Upper lobe of left lung (tissue), 6 donors: ENCODE measurements at regions not wholly inside any gene's neighbourhood (a gene's known extent, or its start where the extent isn't known, plus 50 kb on each side); places are given as distances from the start of the nearest gene placed in this dataset.
A peak's percentile ranks its signal among the peaks of the same experiment; 100 is the strongest.

Experiments used
- ATAC-seq, 2 donors: fragments of 200-7000 bp; cut with Tn5 transposase; one replicate each; pipeline ENCODE4 v1.9.1; 2022; ENCODE audit warnings: mild to moderate bottlenecking in 2 of 2, moderate library complexity in 2 of 2; ENCODE audit not compliant: low FRiP score in 2 of 2
- DNase-seq, 2 donors: peaks; one replicate each; pipeline ENCODE4 v3.0.0-alpha.2; 2019 to 2020
- H3K27ac ChIP-seq, 4 donors: fragments of 200-600 bp; sonication (generic); one replicate each; pipeline ENCODE4 v1.5.1; 2016 to 2019
- H3K27me3 ChIP-seq, 4 donors: fragments of 200-600 bp; sonication (generic); one replicate each; pipeline ENCODE4 v1.5.1; 2017 to 2019
- H3K36me3 ChIP-seq, 4 donors: fragments of 200-600 bp; sonication (generic); one replicate each; pipeline ENCODE4 v1.5.1; 2016 to 2019
- H3K4me1 ChIP-seq, 4 donors: fragments of 200-600 bp; sonication (generic); one replicate each; pipeline ENCODE4 v1.5.1; 2018 to 2019
- H3K4me3 ChIP-seq, 4 donors: fragments of 200-600 bp; sonication (generic); one replicate each; pipeline ENCODE4 v1.5.1; 2017 to 2019; ENCODE audit warnings: mild to moderate bottlenecking in 2 of 4, moderate library complexity in 1 of 4
- H3K9me3 ChIP-seq, 4 donors: fragments of 200-600 bp; sonication (generic); one replicate each; pipeline ENCODE4 v1.5.1; 2018 to 2019
- CTCF ChIP-seq, 6 experiments: fragments of 450-650 bp in 4 of 6; fragments of 200-600 bp in 2 of 6; sonication (generic) in 2 of 6; IDR thresholded peaks; one replicate each; pipeline ENCODE4 v1.5.1; 2016 to 2019; ENCODE audit warnings: antibody characterized with exemption in 6 of 6
- EP300 ChIP-seq, 4 donors: sonication (generic); formaldehyde crosslinking; IDR thresholded peaks; one replicate each; pipeline ENCODE4 v1.5.1; 2017; ENCODE audit warnings: antibody characterized with exemption in 4 of 4, control low read depth in 2 of 4
- POLR2A ChIP-seq, 4 donors: fragments of 450-650 bp; IDR thresholded peaks; one replicate each; pipeline ENCODE4 v1.5.1; 2016 to 2017; ENCODE audit warnings: antibody characterized with exemption in 4 of 4, mild to moderate bottlenecking in 2 of 4
- POLR2AphosphoS5 ChIP-seq, 2 donors: sonication (generic); formaldehyde crosslinking; IDR thresholded peaks; one replicate each; pipeline ENCODE4 v1.5.1; 2017; ENCODE audit warnings: antibody characterized with exemption in 2 of 2
- WGBS, 2 donors: methylation state at CpG; one replicate each; pipeline ENCODE4 v1.1.5; 2017 to 2018; 5-methylcytosine and 5-hydroxymethylcytosine counted together
- donor health status: DM: no; HTN: no; CAD: no; lungs with moderate emphysema.
- donor health status: DM: no; HTN: yes; CAD: no; lungs with severe emphysema.

GRCh38 chrX:84924624-84925023 lies 79.1 kb upstream of the APOOL start:
- WGBS, 2 donors: 55 to 80% methylated on average over 1 of the region's 1 CpG
- no peaks in the 10 kb centered on the region for H3K36me3 ChIP-seq
- no peaks in the 10 kb centered on the region for H3K9me3 ChIP-seq
- H3K4me3 ChIP-seq: no peak overlapping the region
- TF ChIP-seq CTCF (IDR thresholded peaks at IDR 0.05): no peak
- TF ChIP-seq POLR2AphosphoS5 (IDR thresholded peaks at IDR 0.05): no peak
- no peak for TF ChIP-seq POLR2A (IDR thresholded peaks at IDR 0.05)
- no peak for TF ChIP-seq EP300 (IDR thresholded peaks at IDR 0.05)
- H3K27ac ChIP-seq: no peak overlapping the region
- H3K27me3 ChIP-seq: no peaks in the 10 kb centered on the region
- H3K4me1 ChIP-seq: no peaks in the 10 kb centered on the region
- DNase-seq (no peak), ATAC-seq (no peak)

DNA sequence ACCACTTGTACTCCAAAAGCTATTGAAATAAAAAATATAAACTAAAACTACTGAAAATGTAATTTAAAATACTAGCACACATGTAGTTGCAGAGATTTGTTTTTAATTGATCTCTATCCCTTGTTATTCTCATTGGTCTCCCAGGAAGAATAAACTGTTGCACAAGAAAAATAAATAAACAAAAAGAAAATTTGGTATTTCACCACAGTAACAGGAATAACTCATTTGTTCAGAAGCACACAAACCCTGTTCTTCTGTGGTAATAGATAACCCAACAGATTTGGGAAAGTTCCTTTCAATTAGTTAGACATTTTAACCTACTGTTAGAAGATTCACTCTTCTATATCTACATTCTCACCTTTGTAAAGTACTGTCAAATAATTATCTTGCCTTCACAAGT lies 70.9 kb upstream of the APOOL start:
- ATAC-seq: no peak
- TF ChIP-seq CTCF (IDR thresholded peaks at IDR 0.05) (no peak), EP300 (IDR thresholded peaks at IDR 0.05) (no peak), POLR2AphosphoS5 (IDR thresholded peaks at IDR 0.05) (no peak), POLR2A (IDR thresholded peaks at IDR 0.05) (no peak)
- no peaks in the 10 kb centered on the region for H3K27me3 ChIP-seq

GRCh38 chrX:84933956-84934556 lies 69.6 kb upstream of the APOOL start:
- H3K36me3 ChIP-seq: no peaks in the 10 kb centered on the region
- TF ChIP-seq POLR2A (IDR thresholded peaks at IDR 0.05) (no peak), CTCF (IDR thresholded peaks at IDR 0.05) (no peak), EP300 (IDR thresholded peaks at IDR 0.05) (no peak), POLR2AphosphoS5 (IDR thresholded peaks at IDR 0.05) (no peak)
- no peaks in the 10 kb centered on the region for H3K27me3 ChIP-seq
- H3K27ac ChIP-seq: no peak overlapping the region
- WGBS, 2 donors: 78 to 89% methylated on average over 24 to 46 of the region's 46 CpGs
- ATAC-seq: peak in 1 of 2 donors; percentile 53
- H3K9me3 ChIP-seq: no peaks in the 10 kb centered on the region
- H3K4me1 ChIP-seq: no peaks in the 10 kb centered on the region
- H3K4me3 ChIP-seq: no peak overlapping the region
- peak in 1 of 2 donors; percentile 41 for DNase-seq

More for the DNA sequence above, 70.9 kb upstream of the APOOL start:
- Histone ChIP-seq H3K9me3 (no peaks in the 10 kb centered on the region), H3K4me3 (no peak overlapping the region), H3K4me1 (no peaks in the 10 kb centered on the region), H3K27ac (no peak overlapping the region), H3K36me3 (no peaks in the 10 kb centered on the region)
- no peak for DNase-seq
